HEK293 (cell line): ENCODE measurements at regions not wholly inside any gene's neighbourhood (a gene's known extent, or its start where the extent isn't known, plus 50 kb on each side); places are given as distances from the start of the nearest gene placed in this dataset.

ENCODE experiments used
- CTCF ChIA-PET: fragments of 350-600 bp; formaldehyde crosslinking; extraction: SDS; loops from one replicate; lab custom pipeline; 2021; ENCODE audit warnings: antibody characterized with exemption; lab: Yijun Ruan, JAX
- POLR2A ChIA-PET: fragments of 300-600 bp; formaldehyde crosslinking; extraction: SDS; loops from one replicate; lab custom pipeline; 2020; ENCODE audit warnings: antibody characterized with exemption, inconsistent platforms; lab: Yijun Ruan, JAX
- H3K27ac ChIP-seq: fragments of 200-500 bp; sonication (Bioruptor generic); 2 replicates; pipeline ENCODE4 v1.5.1; 2014; ENCODE audit warnings: low read depth, low read length, control low read depth, inconsistent platforms; ENCODE audit errors: extremely low read depth
- H3K36me3 ChIP-seq, 2 experiments: fragments of 200-500 bp in 1 of 2; sonication (Bioruptor generic) in 1 of 2; 1 replicate in 1 of 2; 2 replicates in 1 of 2; pipeline ENCODE4 v1.5.1; 2014 to 2017; ENCODE audit warnings: inconsistent platforms in 2 of 2, low read length in 2 of 2; ENCODE audit not compliant: control insufficient read depth in 2 of 2, insufficient read depth in 1 of 2
- H3K4me1 ChIP-seq: fragments of 200-500 bp; sonication (Bioruptor generic); 2 replicates; pipeline ENCODE4 v1.5.1; 2014; ENCODE audit warnings: mild to moderate bottlenecking, low read length, inconsistent platforms; ENCODE audit not compliant: control insufficient read depth, insufficient read depth
- H3K4me3 ChIP-seq: 2 replicates; pipeline ENCODE4 v1.5.1; 2011; ENCODE audit warnings: low read depth, mild to moderate bottlenecking, control low read depth, low read length, moderate library complexity
- H3K9me3 ChIP-seq: fragments of 200-500 bp; sonication (Bioruptor generic); 2 replicates; pipeline ENCODE4 v1.5.1; 2014; ENCODE audit warnings: low read depth, low read length, inconsistent platforms; ENCODE audit not compliant: control insufficient read depth, insufficient read depth
- BCL11A ChIP-seq: fragments of 450-650 bp; formaldehyde crosslinking; IDR thresholded peaks from 2 replicates; pipeline ENCODE4 v1.5.1; 2016; ENCODE audit warnings: low read depth, missing biosample characterization, missing genetic modification characterization
- HOXD13 ChIP-seq: sonication (generic); formaldehyde crosslinking; IDR thresholded peaks from 2 replicates; pipeline ENCODE4 v1.8.0; 2022; ENCODE audit warnings: missing genetic modification reagents, borderline replicate concordance
- IKZF3 ChIP-seq: fragments of 450-650 bp; IDR thresholded peaks from 2 replicates; pipeline ENCODE4 v1.5.0; 2018; ENCODE audit warnings: missing biosample characterization, mild to moderate bottlenecking, missing genetic modification characterization, moderate library complexity
- OSR2 ChIP-seq: fragments of 450-650 bp; formaldehyde crosslinking; IDR thresholded peaks from 2 replicates; pipeline ENCODE4 v1.5.1; 2016; ENCODE audit warnings: missing biosample characterization, missing genetic modification characterization
- PRDM4 ChIP-seq: fragments of 450-650 bp; formaldehyde crosslinking; IDR thresholded peaks from 2 replicates; pipeline ENCODE4 v1.5.1; 2017; ENCODE audit warnings: missing biosample characterization, missing genetic modification characterization
- RBAK ChIP-seq: fragments of 450-650 bp; formaldehyde crosslinking; IDR thresholded peaks from 2 replicates; pipeline ENCODE4 v1.5.1; 2016; ENCODE audit warnings: missing biosample characterization, missing genetic modification characterization
- ZBTB20 ChIP-seq: fragments of 450-650 bp; formaldehyde crosslinking; IDR thresholded peaks from 2 replicates; pipeline ENCODE4 v1.5.1; 2016; ENCODE audit warnings: missing biosample characterization, missing genetic modification characterization
- ZIC2 ChIP-seq: fragments of 450-650 bp; formaldehyde crosslinking; IDR thresholded peaks from 2 replicates; pipeline ENCODE4 v1.5.1; 2016; ENCODE audit warnings: missing biosample characterization, missing genetic modification characterization
- ZNF10 ChIP-seq: fragments of 450-650 bp; formaldehyde crosslinking; IDR thresholded peaks from 2 replicates; pipeline ENCODE4 v1.5.1; 2017; ENCODE audit warnings: missing biosample characterization, missing genetic modification characterization
- ZNF23 ChIP-seq: fragments of 450-650 bp; formaldehyde crosslinking; IDR thresholded peaks from 2 replicates; pipeline ENCODE4 v1.5.1; 2016; ENCODE audit warnings: missing biosample characterization, missing genetic modification characterization, borderline replicate concordance
- ZNF362 ChIP-seq: fragments of 450-650 bp; formaldehyde crosslinking; IDR thresholded peaks from 2 replicates; pipeline ENCODE4 v1.5.1; 2016; ENCODE audit warnings: missing biosample characterization, missing genetic modification characterization
- ZNF394 ChIP-seq: fragments of 450-650 bp; formaldehyde crosslinking; IDR thresholded peaks from 2 replicates; pipeline ENCODE4 v1.5.1; 2016; ENCODE audit warnings: missing biosample characterization, missing genetic modification characterization, mild to moderate bottlenecking, moderate library complexity, borderline replicate concordance
- ZNF521 ChIP-seq: fragments of 450-650 bp; formaldehyde crosslinking; IDR thresholded peaks from 2 replicates; pipeline ENCODE4 v1.5.1; 2017; ENCODE audit warnings: missing biosample characterization, mild to moderate bottlenecking, missing genetic modification characterization
- ZNF548 ChIP-seq: fragments of 450-650 bp; formaldehyde crosslinking; IDR thresholded peaks from 2 replicates; pipeline ENCODE4 v1.5.1; 2016; ENCODE audit warnings: missing biosample characterization, missing genetic modification characterization
- ZNF596 ChIP-seq: fragments of 450-650 bp; IDR thresholded peaks from 2 replicates; pipeline ENCODE4 v1.5.0; 2018; ENCODE audit warnings: missing biosample characterization, mild to moderate bottlenecking, missing genetic modification characterization, moderate library complexity
- ZNF623 ChIP-seq: fragments of 450-650 bp; formaldehyde crosslinking; IDR thresholded peaks from 2 replicates; pipeline ENCODE4 v1.5.1; 2016; ENCODE audit warnings: missing biosample characterization, missing genetic modification characterization
- ZNF701 ChIP-seq: fragments of 450-650 bp; formaldehyde crosslinking; IDR thresholded peaks from 2 replicates; pipeline ENCODE4 v1.5.1; 2016; ENCODE audit warnings: missing biosample characterization, missing genetic modification characterization
- ZNF777 ChIP-seq: fragments of 450-650 bp; formaldehyde crosslinking; IDR thresholded peaks from 2 replicates; pipeline ENCODE4 v1.5.1; 2017; ENCODE audit warnings: missing biosample characterization, missing genetic modification characterization, borderline replicate concordance
- ZNF843 ChIP-seq: fragments of 450-650 bp; formaldehyde crosslinking; IDR thresholded peaks from 2 replicates; pipeline ENCODE4 v1.5.1; 2016; ENCODE audit warnings: missing biosample characterization, missing genetic modification characterization
- ZSCAN16 ChIP-seq: fragments of 450-650 bp; formaldehyde crosslinking; IDR thresholded peaks from 2 replicates; pipeline ENCODE4 v1.5.1; 2016; ENCODE audit warnings: missing biosample characterization, missing genetic modification characterization
- ZSCAN30 ChIP-seq: fragments of 450-650 bp; IDR thresholded peaks from 2 replicates; pipeline ENCODE4 v1.5.1; 2018; ENCODE audit warnings: missing biosample characterization, mild to moderate bottlenecking, missing genetic modification characterization, moderate library complexity
- ZSCAN5A ChIP-seq: fragments of 450-650 bp; formaldehyde crosslinking; IDR thresholded peaks from 2 replicates; pipeline ENCODE4 v1.5.1; 2016; ENCODE audit warnings: missing biosample characterization, missing genetic modification characterization
- ZXDB ChIP-seq: fragments of 450-650 bp; formaldehyde crosslinking; IDR thresholded peaks from 2 replicates; pipeline ENCODE4 v1.5.1; 2016; ENCODE audit warnings: missing biosample characterization, missing genetic modification characterization

GRCh38 chr4:182973941-182974340 lies 56.8 kb upstream of the DCTD start:
- no peak for TF ChIP-seq ZNF23 (tag by site-specific recombination)
- TF ChIP-seq ZNF362 = no peak
- no peak for TF ChIP-seq ZNF548 (tag by site-specific recombination)
- no peak for TF ChIP-seq RBAK (tag by site-specific recombination)
- no peak for TF ChIP-seq ZSCAN16 (tag by site-specific recombination)
- no peak for TF ChIP-seq ZNF701
- no peak for TF ChIP-seq BCL11A
- no peak for TF ChIP-seq ZIC2 (tag by site-specific recombination)
- TF ChIP-seq ZNF623 = no peak
- TF ChIP-seq ZNF394 (tag by site-specific recombination) = no peak
- no peak for TF ChIP-seq ZXDB
- TF ChIP-seq PRDM4 = no peak
- no peak for TF ChIP-seq ZNF10 (tag by site-specific recombination)
- TF ChIP-seq ZNF521 (tag by site-specific recombination) = no peak
- no peak for TF ChIP-seq HOXD13 (CRISPR knock-in tag)
- TF ChIP-seq IKZF3 (tag by site-specific recombination) = no peak
- TF ChIP-seq OSR2 (tag by site-specific recombination) = no peak
- TF ChIP-seq ZNF777 (tag by site-specific recombination) = no peak
- no peak for TF ChIP-seq ZNF843 (tag by site-specific recombination)
- no peaks in the 10 kb centered on the region for H3K4me1 ChIP-seq
- H3K9me3 ChIP-seq = no peaks in the 10 kb centered on the region
- no peak overlapping the region for H3K4me3 ChIP-seq
- CTCF ChIA-PET = no interaction called here
- no peaks in the 10 kb centered on the region for H3K36me3 ChIP-seq
- POLR2A ChIA-PET = no interaction called here
- no peak overlapping the region for H3K27ac ChIP-seq

GRCh38 chr4:182973511-182973911 lies 56.3 kb upstream of the DCTD start:
- Histone ChIP-seq H3K36me3 (no peaks in the 10 kb centered on the region), H3K4me3 (no peak overlapping the region), H3K9me3 (no peaks in the 10 kb centered on the region), H3K4me1 (no peaks in the 10 kb centered on the region), H3K27ac (no peak overlapping the region)
- TF ChIP-seq ZBTB20 (tag by site-specific recombination) (no peak), ZSCAN5A (no peak), ZNF596 (no peak), ZSCAN30 (tag by site-specific recombination) (no peak)
- ChIA-PET POLR2A (no interaction called here), CTCF (no interaction called here)
